AG04450 (cell line): ENCODE measurements at regions not wholly inside any gene's neighbourhood (a gene's known extent, or its start where the extent isn't known, plus 50 kb on each side); places are given as distances from the start of the nearest gene placed in this dataset.

Experiments used
- CTCF ChIA-PET: fragments of 300-600, 350-600 bp; formaldehyde crosslinking; extraction: SDS; loops from one replicate; lab custom pipeline; 2022; ENCODE audit warnings: antibody characterized with exemption, inconsistent platforms; lab: Charles Lee
- POLR2A ChIA-PET: fragments of 350-600 bp; formaldehyde crosslinking; extraction: SDS; loops from one replicate; lab custom pipeline; 2021; ENCODE audit warnings: antibody characterized with exemption, inconsistent platforms; lab: Yijun Ruan, JAX
- DNase-seq: peaks from one replicate; pipeline ENCODE4 v3.0.0-alpha.2; 2011; ENCODE audit warnings: low read depth, low spot score
- H3K27ac ChIP-seq: one replicate; pipeline ENCODE4 v1.5.1; 2012; ENCODE audit warnings: low read depth, low read length, control low read depth
- H3K27me3 ChIP-seq: one replicate; pipeline ENCODE4 v1.6.0; 2012; ENCODE audit warnings: low read length; ENCODE audit not compliant: control insufficient read depth, insufficient read depth
- H3K4me3 ChIP-seq: 2 replicates; pipeline ENCODE4 v1.5.1; 2011; ENCODE audit warnings: mild to moderate bottlenecking, low read depth, low read length, control low read depth
- H3K9me3 ChIP-seq: 2 replicates; pipeline ENCODE4 v1.5.1; 2012; ENCODE audit warnings: low read length; ENCODE audit not compliant: control insufficient read depth, insufficient read depth
- TF ChIP-seq, protein P1 (sequence below): IDR thresholded peaks from 2 replicates; pipeline ENCODE4 v1.5.1; 2011; ENCODE audit warnings: low read depth, low read length, control low read depth, inconsistent platforms

DNA sequence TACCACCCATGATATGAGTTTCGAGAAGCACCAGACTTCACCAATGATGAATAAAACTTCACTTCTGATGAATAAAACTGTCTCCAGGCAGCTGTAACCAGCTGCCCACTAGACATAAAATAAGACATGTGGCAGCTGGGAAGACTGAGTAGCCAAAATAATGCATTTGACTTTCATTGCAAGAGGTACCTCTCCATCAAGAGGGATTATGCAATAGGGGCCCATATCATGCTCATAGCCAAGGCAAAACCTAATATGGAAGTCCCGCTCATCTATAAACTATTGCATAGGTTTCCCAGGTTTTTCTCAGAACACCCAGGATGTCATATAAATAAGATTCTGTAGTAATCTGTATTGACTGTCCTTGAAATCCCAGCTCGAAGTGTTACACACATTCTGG is 155.5 kb downstream of the SIM1 start:
- TF ChIP-seq, protein P1, sequence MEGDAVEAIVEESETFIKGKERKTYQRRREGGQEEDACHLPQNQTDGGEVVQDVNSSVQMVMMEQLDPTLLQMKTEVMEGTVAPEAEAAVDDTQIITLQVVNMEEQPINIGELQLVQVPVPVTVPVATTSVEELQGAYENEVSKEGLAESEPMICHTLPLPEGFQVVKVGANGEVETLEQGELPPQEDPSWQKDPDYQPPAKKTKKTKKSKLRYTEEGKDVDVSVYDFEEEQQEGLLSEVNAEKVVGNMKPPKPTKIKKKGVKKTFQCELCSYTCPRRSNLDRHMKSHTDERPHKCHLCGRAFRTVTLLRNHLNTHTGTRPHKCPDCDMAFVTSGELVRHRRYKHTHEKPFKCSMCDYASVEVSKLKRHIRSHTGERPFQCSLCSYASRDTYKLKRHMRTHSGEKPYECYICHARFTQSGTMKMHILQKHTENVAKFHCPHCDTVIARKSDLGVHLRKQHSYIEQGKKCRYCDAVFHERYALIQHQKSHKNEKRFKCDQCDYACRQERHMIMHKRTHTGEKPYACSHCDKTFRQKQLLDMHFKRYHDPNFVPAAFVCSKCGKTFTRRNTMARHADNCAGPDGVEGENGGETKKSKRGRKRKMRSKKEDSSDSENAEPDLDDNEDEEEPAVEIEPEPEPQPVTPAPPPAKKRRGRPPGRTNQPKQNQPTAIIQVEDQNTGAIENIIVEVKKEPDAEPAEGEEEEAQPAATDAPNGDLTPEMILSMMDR = no peak
- no peak overlapping the region for H3K27ac ChIP-seq
- no peaks in the 10 kb centered on the region for H3K27me3 ChIP-seq
- CTCF ChIA-PET = no interaction called here
- DNase-seq = no peak
- H3K9me3 ChIP-seq = no peaks in the 10 kb centered on the region
- H3K4me3 ChIP-seq = no peak overlapping the region
- POLR2A ChIA-PET = no interaction called here

DNA sequence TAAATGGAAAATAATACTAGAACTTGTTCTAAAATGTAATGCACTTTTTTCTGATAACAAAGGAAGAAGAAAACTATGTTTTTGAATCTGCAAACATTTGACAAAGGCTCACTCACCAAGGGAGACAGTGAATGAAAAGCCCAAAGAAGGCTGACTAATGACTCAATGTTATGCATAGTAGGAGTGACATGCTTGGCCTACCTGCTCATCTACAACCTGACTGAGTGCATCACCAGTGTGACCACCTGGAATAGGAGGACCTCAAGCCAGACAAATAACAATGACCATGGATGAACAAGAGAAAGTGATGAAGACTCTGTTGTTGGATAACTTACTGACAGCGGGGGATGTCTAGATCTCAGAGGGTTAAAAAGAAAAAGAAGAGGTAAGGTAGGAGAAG is 157.2 kb downstream of the SIM1 start:
- no peak for DNase-seq
- CTCF ChIA-PET = no interaction called here
- POLR2A ChIA-PET = no interaction called here
- TF ChIP-seq, protein P1 = no peak
- H3K9me3 ChIP-seq = no peaks in the 10 kb centered on the region
- H3K27me3 ChIP-seq = no peaks in the 10 kb centered on the region
- H3K27ac ChIP-seq = no peak overlapping the region
- no peak overlapping the region for H3K4me3 ChIP-seq

DNA sequence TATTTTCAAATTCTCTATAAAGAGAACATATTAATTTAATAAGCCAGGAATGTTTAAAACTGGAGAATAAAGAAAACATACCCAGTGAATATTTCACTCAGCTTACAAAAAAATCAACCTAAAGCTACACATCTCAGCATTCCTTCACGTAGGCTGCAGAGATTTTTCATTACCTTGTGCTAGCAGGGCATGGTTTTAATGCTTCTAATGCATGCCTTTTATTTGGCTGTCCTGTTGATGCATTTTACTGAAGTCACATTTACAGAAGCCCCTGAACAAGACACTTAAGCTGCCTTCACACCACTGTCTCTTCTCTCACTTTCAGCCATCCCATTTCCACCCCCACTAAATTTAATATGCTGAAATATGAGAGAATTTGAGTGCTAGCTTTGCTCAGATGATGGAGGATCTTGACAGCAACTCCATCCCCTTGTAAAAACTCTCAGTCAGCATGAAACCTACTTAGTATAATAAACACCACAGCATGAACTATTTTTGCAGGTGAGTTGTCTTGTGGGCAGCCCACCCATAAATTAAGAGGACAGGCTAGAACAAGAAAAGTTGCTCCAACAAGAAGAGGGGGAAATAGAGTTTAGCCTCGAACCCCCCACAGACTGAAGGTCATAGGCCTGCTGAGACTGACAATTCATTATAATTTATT is 159.4 kb downstream of the SIM1 start:
- Histone ChIP-seq H3K9me3 (no peaks in the 10 kb centered on the region), H3K27ac (no peak overlapping the region), H3K27me3 (no peaks in the 10 kb centered on the region), H3K4me3 (no peak overlapping the region)
- CTCF ChIA-PET = interaction anchor here (0.7 to 1.2 kb wide), 3 partner anchors 9 to 46 kb away, joined by 3 to 4 read pairs (median 4); no protein-coding TSS in a partner anchor
- TF ChIP-seq, protein P1 = no peak
- POLR2A ChIA-PET = no interaction called here
- DNase-seq = no peak

DNA sequence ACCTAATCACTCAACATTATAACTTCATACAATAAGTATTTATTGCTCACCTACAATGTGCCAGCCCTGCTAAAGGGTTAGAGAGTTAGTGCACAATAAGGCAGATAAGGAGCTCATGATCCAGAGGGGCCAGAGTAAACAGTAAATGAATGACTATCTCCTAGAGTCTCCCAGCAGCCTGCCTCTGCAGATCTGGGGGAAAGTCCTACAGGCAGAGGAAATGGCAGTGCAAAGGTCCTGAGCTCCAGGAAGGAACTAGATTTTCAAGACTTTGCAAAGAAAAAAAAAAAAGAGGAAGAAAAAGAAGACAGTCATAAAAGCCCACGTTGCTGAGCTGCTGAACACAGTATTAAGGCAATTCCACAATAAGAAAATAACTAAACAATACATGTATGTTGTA is 160.1 kb downstream of the SIM1 start:
- POLR2A ChIA-PET = no interaction called here

DNA sequence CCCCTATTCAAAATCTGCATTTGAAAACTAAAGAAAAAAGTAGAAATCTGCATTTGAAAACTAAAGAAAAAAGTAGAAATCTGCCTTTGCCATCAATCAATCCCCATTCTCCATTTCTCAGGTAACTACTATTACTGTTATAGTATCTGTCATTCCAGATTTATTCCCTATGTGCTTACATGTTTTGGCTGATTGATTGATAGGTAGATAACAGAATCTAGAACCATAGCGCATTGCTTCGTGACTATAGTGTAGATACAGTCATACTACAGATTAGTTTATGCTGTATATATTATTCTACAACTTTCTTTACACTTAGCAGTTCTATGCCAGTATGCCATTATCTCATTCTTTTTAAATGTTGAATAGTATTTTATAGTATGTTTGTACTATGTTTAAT is 163.0 kb downstream of the SIM1 start:
- POLR2A ChIA-PET = no interaction called here
- CTCF ChIA-PET = no interaction called here
- no peak for DNase-seq
- TF ChIP-seq, protein P1 = no peak
- Histone ChIP-seq H3K27me3 (no peaks in the 10 kb centered on the region), H3K27ac (no peak overlapping the region), H3K4me3 (no peak overlapping the region), H3K9me3 (no peaks in the 10 kb centered on the region)

More for the DNA sequence above, 160.1 kb downstream of the SIM1 start:
- DNase-seq = no peak
- no peaks in the 10 kb centered on the region for H3K9me3 ChIP-seq
- H3K4me3 ChIP-seq = no peak overlapping the region
- H3K27ac ChIP-seq = no peak overlapping the region
- CTCF ChIA-PET = interaction anchor here (0.6 to 1.2 kb wide), 5 partner anchors 9 to 197 kb away, joined by 3 to 4 read pairs (median 4); no protein-coding TSS in a partner anchor
- no peaks in the 10 kb centered on the region for H3K27me3 ChIP-seq
- TF ChIP-seq, protein P1 = no peak
